ENCODE measurements at regions not wholly inside any gene's neighbourhood (a gene's known extent, or its start where the extent isn't known, plus 50 kb on each side); places are given as distances from the start of the nearest gene placed in this dataset.

GRCh38 chr12:126688556-126688955 lies 1578.4 kb upstream of the TMEM132C start:
- dilution Hi-C loops (cut with MboI; ENCODE audit: extremely low pct_ligation_motif_present, low sequenced_read_pairs), result no loop called here
- ChIA-PET POLR2A (no interaction called here), CTCF (no interaction called here)
- no peaks in the 10 kb centered on the region for H3K9me1 ChIP-seq (replicated peaks; ENCODE audit: control insufficient read depth, extremely low read depth, insufficient read depth, low read length)
- H4K20me1 ChIP-seq (replicated peaks; ENCODE audit: control insufficient read depth, extremely low read depth, insufficient read depth, low read length), result no peaks in the 10 kb centered on the region
- no peak overlapping the region for H3K27ac ChIP-seq (ENCODE audit: insufficient read depth, low read depth, low read length)
- DNase-seq (ENCODE audit: low read depth, low spot score), result no peak
- H3K9me3 ChIP-seq (replicated peaks; ENCODE audit: control insufficient read depth, insufficient read depth, low read length), result peaks cover 2% of the 10 kb centered on the region
- no peaks in the 10 kb centered on the region for H3K27me3 ChIP-seq (ENCODE audit: control insufficient read depth in 2 of 2, insufficient read depth in 2 of 2, low read length in 2 of 2)
- H2AFZ ChIP-seq (ENCODE audit: low read depth, low read length), result no peak overlapping the region
- H3K4me2 ChIP-seq (ENCODE audit: insufficient read depth, low read length), result no peak overlapping the region
- intact Hi-C loops (cut with micrococcal nuclease), result no loop called here
- TF ChIP-seq CTCF (IDR thresholded peaks at IDR 0.05; ENCODE audit: extremely low read depth in 1 of 2, insufficient read depth in 1 of 2, low read depth in 1 of 2, low read length in 2 of 2) (no peak), MYC (IDR thresholded peaks at IDR 0.05; ENCODE audit: low read depth, low read length) (no peak), MAX (IDR thresholded peaks at IDR 0.05; ENCODE audit: insufficient read depth, insufficient read length) (no peak), POLR2A (IDR thresholded peaks at IDR 0.05; ENCODE audit: low read depth, low read length) (no peak), JUN (IDR thresholded peaks at IDR 0.05; ENCODE audit: borderline replicate concordance, insufficient read depth, insufficient read length, low read depth) (no peak), POLR2AphosphoS5 (IDR thresholded peaks at IDR 0.05; ENCODE audit: insufficient read depth, low read depth, low read length) (no peak), EZH2 (IDR thresholded peaks at IDR 0.05; ENCODE audit: borderline replicate concordance, low read depth, low read length, severe bottlenecking) (no peak), FOS (IDR thresholded peaks at IDR 0.05; ENCODE audit: borderline replicate concordance, insufficient read depth, low read length) (no peak), GATA2 (IDR thresholded peaks at IDR 0.05; ENCODE audit: insufficient read depth, insufficient read length, low read depth, low read length) (no peak)
- no peaks in the 10 kb centered on the region for H3K36me3 ChIP-seq (ENCODE audit: control insufficient read depth in 2 of 2, extremely low read depth in 1 of 2, insufficient read depth in 2 of 2, low read length in 2 of 2)
- H3K9ac ChIP-seq (replicated peaks; ENCODE audit: extremely low read depth, insufficient read depth, low read length), result no peak overlapping the region
- H3K4me3 ChIP-seq (replicated peaks in 1 of 3; ENCODE audit: insufficient read depth in 1 of 3, low read depth in 1 of 3, low read length in 3 of 3), result no peak overlapping the region
- H3K79me2 ChIP-seq (ENCODE audit: control insufficient read depth, insufficient read depth, low read length), result no peaks in the 10 kb centered on the region
- no TSS peak for BruUV-seq (replicated peaks)
- no peak for FAIRE-seq
- H3K4me1 ChIP-seq (ENCODE audit: control insufficient read depth, extremely low read depth, insufficient read depth, low read length), result no peaks in the 10 kb centered on the region

All from endothelial cell of umbilical vein (primary cell).